Aorta (tissue), 5 donors: ENCODE measurements at regions not wholly inside any gene's neighbourhood (a gene's known extent, or its start where the extent isn't known, plus 50 kb on each side); places are given as distances from the start of the nearest gene placed in this dataset.

ENCODE experiments used
- ATAC-seq: fragments of 200-7000 bp; cut with Tn5 transposase; one replicate; pipeline ENCODE4 v1.9.1; 2022; ENCODE audit warnings: moderate library complexity; ENCODE audit not compliant: low FRiP score
- DNase-seq, 2 donors: peaks; one replicate each; pipeline ENCODE4 v3.0.0-alpha.2; 2020
- H3K27ac ChIP-seq, 2 donors: one replicate each; pipeline ENCODE4 v1.5.1; 2013; ENCODE audit warnings: low read length in 2 of 2, mild to moderate bottlenecking in 2 of 2, moderate library complexity in 2 of 2, control low read depth in 1 of 2, inconsistent platforms in 1 of 2, low read depth in 1 of 2
- H3K27me3 ChIP-seq, 2 donors: one replicate each; pipeline ENCODE4 v1.6.1; 2013; ENCODE audit warnings: control low read depth in 1 of 2, low read length in 1 of 2, mild to moderate bottlenecking in 1 of 2, moderate library complexity in 1 of 2; ENCODE audit not compliant: insufficient read depth in 2 of 2, control insufficient read depth in 1 of 2
- H3K36me3 ChIP-seq, 2 donors: one replicate each; pipeline ENCODE4 v1.6.1; 2013; ENCODE audit warnings: control low read depth in 1 of 2, low read length in 1 of 2, mild to moderate bottlenecking in 1 of 2; ENCODE audit not compliant: insufficient read depth in 2 of 2, control insufficient read depth in 1 of 2
- H3K4me1 ChIP-seq, 2 donors: one replicate each; pipeline ENCODE4 v1.6.1; 2013; ENCODE audit warnings: low read length in 2 of 2, control low read depth in 1 of 2, mild to moderate bottlenecking in 1 of 2, moderate library complexity in 1 of 2; ENCODE audit not compliant: insufficient read depth in 2 of 2, control insufficient read depth in 1 of 2
- H3K4me3 ChIP-seq, 2 donors: one replicate each; pipeline ENCODE4 v1.5.1; 2013; ENCODE audit warnings: low read length in 2 of 2, control low read depth in 1 of 2, mild to moderate bottlenecking in 1 of 2
- H3K9me3 ChIP-seq: one replicate; pipeline ENCODE4 v1.6.1; 2013; ENCODE audit warnings: mild to moderate bottlenecking, low read length; ENCODE audit not compliant: control insufficient read depth
- WGBS, 2 donors: extraction: QIAGEN DNeasy Blood & Tissue Kit; methylation state at CpG; one replicate each; pipeline ENCODE4 v1.1.7; 2013; 5-methylcytosine and 5-hydroxymethylcytosine counted together
- intact Hi-C, 2 donors: fragments of 100-400 bp; cut with DNase I; formaldehyde crosslinking; loops; one replicate each; pipeline versions ENCODE4 v1.14.2 to v1.15.0; 2022
- donor health status: healthy with polysubstance abuse.
- donor health status: Bipolar disorder and iron deficiency.
- donor health status: DM: no; HTN: no; CAD: no.
- donor health status: DM: no; HTN: no; CAD: no.
- donor health status: DM: yes; HTN: yes; CAD: no.

GRCh38 chr4:96012687-96013086, 172.8 kb downstream of the PDHA2 start:
- no peak for ATAC-seq
- 64 to 65% methylated on average over 2 of the region's 2 CpGs for WGBS, 2 donors
- DNase-seq: no peak
- Histone ChIP-seq H3K4me1 (no peaks in the 10 kb centered on the region), H3K36me3 (no peaks in the 10 kb centered on the region), H3K9me3 (no peaks in the 10 kb centered on the region), H3K27ac (no peak overlapping the region), H3K27me3 (no peaks in the 10 kb centered on the region), H3K4me3 (no peak overlapping the region)
- intact Hi-C loops: no loop called here

GRCh38 chr4:96016634-96017299, 176.9 kb downstream of the PDHA2 start:
- no peaks in the 10 kb centered on the region for H3K4me1 ChIP-seq
- no peak overlapping the region for H3K27ac ChIP-seq
- WGBS, 2 donors: 24 to 26% methylated on average over 4 of the region's 4 CpGs
- DNase-seq (no peak), ATAC-seq (no peak)
- H3K27me3 ChIP-seq: no peaks in the 10 kb centered on the region
- no peaks in the 10 kb centered on the region for H3K9me3 ChIP-seq
- H3K36me3 ChIP-seq: no peaks in the 10 kb centered on the region
- H3K4me3 ChIP-seq: no peak overlapping the region
- intact Hi-C loops: no loop called here

- WGBS, 2 donors: 67 to 72% methylated on average over 1 of the region's 1 CpG
- Histone ChIP-seq H3K9me3 (no peaks in the 10 kb centered on the region), H3K27ac (no peak overlapping the region), H3K4me3 (no peak overlapping the region), H3K36me3 (no peaks in the 10 kb centered on the region), H3K4me1 (peaks cover 0 to 2% of the 10 kb centered on the region in 2 donors), H3K27me3 (no peaks in the 10 kb centered on the region)
- ATAC-seq (no peak), DNase-seq (no peak)
- intact Hi-C loops: no loop called here
These were observed 185.1 kb downstream of the PDHA2 start for GRCh38 chr4:96025011-96025410.

- Histone ChIP-seq H3K36me3 (no peaks in the 10 kb centered on the region), H3K9me3 (no peaks in the 10 kb centered on the region), H3K4me3 (no peak overlapping the region), H3K27ac (no peak overlapping the region), H3K27me3 (no peaks in the 10 kb centered on the region), H3K4me1 (no peaks in the 10 kb centered on the region)
- intact Hi-C loops: loop anchor here in 1 of 2 donors (10.0 kb wide), 1 partner anchor 871 kb away; no protein-coding TSS in a partner anchor
- DNase-seq (no peak), ATAC-seq (no peak)
These were observed 195.8 kb downstream of the PDHA2 start for GRCh38 chr4:96035727-96036126.

GRCh38 chr4:96036781-96037180, 196.9 kb downstream of the PDHA2 start:
- Histone ChIP-seq H3K27me3 (no peaks in the 10 kb centered on the region), H3K27ac (no peak overlapping the region), H3K36me3 (no peaks in the 10 kb centered on the region), H3K4me3 (no peak overlapping the region), H3K9me3 (no peaks in the 10 kb centered on the region), H3K4me1 (no peaks in the 10 kb centered on the region)
- intact Hi-C loops: loop anchor here in 1 of 2 donors (10.0 kb wide), 1 partner anchor 872 kb away; no protein-coding TSS in a partner anchor
- DNase-seq: no peak
- ATAC-seq: no peak
- 74 to 75% methylated on average over 3 of the region's 3 CpGs for WGBS, 2 donors

GRCh38 chr4:96037705-96038104, 197.8 kb downstream of the PDHA2 start:
- Histone ChIP-seq H3K27ac (no peak overlapping the region), H3K27me3 (no peaks in the 10 kb centered on the region), H3K4me3 (no peak overlapping the region), H3K9me3 (no peaks in the 10 kb centered on the region), H3K36me3 (no peaks in the 10 kb centered on the region), H3K4me1 (no peaks in the 10 kb centered on the region)
- DNase-seq: no peak
- whole genome bisulfite sequencing, 2 donors: 79 to 84% methylated on average over 2 of the region's 2 CpGs
- intact Hi-C loops: loop anchor here in 1 of 2 donors (10.0 kb wide), 1 partner anchor 873 kb away; no protein-coding TSS in a partner anchor
- no peak for ATAC-seq

- Histone ChIP-seq H3K27ac (no peak overlapping the region), H3K27me3 (no peaks in the 10 kb centered on the region), H3K4me3 (no peak overlapping the region), H3K9me3 (no peaks in the 10 kb centered on the region), H3K4me1 (no peaks in the 10 kb centered on the region), H3K36me3 (no peaks in the 10 kb centered on the region)
- ATAC-seq (no peak), DNase-seq (no peak)
- WGBS, 2 donors: 30 to 40% methylated on average over 1 of the region's 1 CpG
- intact Hi-C loops: loop anchor here in 1 of 2 donors (10.0 kb wide), 1 partner anchor 874 kb away; no protein-coding TSS in a partner anchor
These were observed 199.3 kb downstream of the PDHA2 start for GRCh38 chr4:96039217-96039616.

GRCh38 chr4:96039803-96040436, 200.0 kb downstream of the PDHA2 start:
- no peaks in the 10 kb centered on the region for H3K4me1 ChIP-seq
- WGBS, 2 donors: 66 to 71% methylated on average over 2 of the region's 2 CpGs
- no peaks in the 10 kb centered on the region for H3K27me3 ChIP-seq
- H3K4me3 ChIP-seq: no peak overlapping the region
- H3K9me3 ChIP-seq: no peaks in the 10 kb centered on the region
- no peak for DNase-seq
- no peaks in the 10 kb centered on the region for H3K36me3 ChIP-seq
- ATAC-seq: no peak
- intact Hi-C loops: loop anchor here in 1 of 2 donors (10.0 kb wide), 1 partner anchor 875 kb away; no protein-coding TSS in a partner anchor
- H3K27ac ChIP-seq: no peak overlapping the region

- no peaks in the 10 kb centered on the region for H3K9me3 ChIP-seq
- DNase-seq: no peak
- H3K4me1 ChIP-seq: no peaks in the 10 kb centered on the region
- intact Hi-C loops: no loop called here
- WGBS, 2 donors: 84 to 86% methylated on average over 4 of the region's 4 CpGs
- no peak for ATAC-seq
- no peaks in the 10 kb centered on the region for H3K27me3 ChIP-seq
- H3K36me3 ChIP-seq: no peaks in the 10 kb centered on the region
- no peak overlapping the region for H3K27ac ChIP-seq
- no peak overlapping the region for H3K4me3 ChIP-seq
These were observed 205.1 kb downstream of the PDHA2 start for GRCh38 chr4:96044971-96045370.
